ENCODE measurements at regions not wholly inside any gene's neighbourhood (a gene's known extent, or its start where the extent isn't known, plus 50 kb on each side); places are given as distances from the start of the nearest gene placed in this dataset.

- Histone ChIP-seq H3K9me3 (no peaks in the 10 kb centered on the region), H3K27me3 (no peaks in the 10 kb centered on the region), H3K4me1 (no peaks in the 10 kb centered on the region), H3K36me3 (no peaks in the 10 kb centered on the region), H3K27ac (no peak overlapping the region), H3K4me3 (no peak overlapping the region)
- no peak for TF ChIP-seq CTCF (IDR thresholded peaks at IDR 0.05)
- intact Hi-C loops (cut with DNase I): no loop called here
- ATAC-seq: no peak
- no peak for DNase-seq
These were observed 677.3 kb upstream of the RGMB start for GRCh38 chr5:98096155-98096554.

- no peak overlapping the region for H3K27ac ChIP-seq
- no peaks in the 10 kb centered on the region for H3K27me3 ChIP-seq
- no peak for TF ChIP-seq CTCF (IDR thresholded peaks at IDR 0.05)
- ATAC-seq (no peak), DNase-seq (no peak)
- H3K4me3 ChIP-seq: no peak overlapping the region
- intact Hi-C loops (cut with DNase I): no loop called here
- no peaks in the 10 kb centered on the region for H3K9me3 ChIP-seq
- no peaks in the 10 kb centered on the region for H3K36me3 ChIP-seq
- H3K4me1 ChIP-seq: no peaks in the 10 kb centered on the region
These were observed 673.9 kb upstream of the RGMB start for GRCh38 chr5:98099448-98100105.

- no peak for TF ChIP-seq CTCF (IDR thresholded peaks at IDR 0.05)
- intact Hi-C loops (cut with DNase I): no loop called here
- Histone ChIP-seq H3K9me3 (no peaks in the 10 kb centered on the region), H3K4me3 (no peak overlapping the region), H3K4me1 (no peaks in the 10 kb centered on the region), H3K27ac (no peak overlapping the region), H3K36me3 (no peaks in the 10 kb centered on the region), H3K27me3 (no peaks in the 10 kb centered on the region)
- DNase-seq (no peak), ATAC-seq (no peak)
These were observed 672.3 kb upstream of the RGMB start for GRCh38 chr5:98101131-98101530.

- Histone ChIP-seq H3K36me3 (no peaks in the 10 kb centered on the region), H3K27me3 (no peaks in the 10 kb centered on the region), H3K9me3 (no peaks in the 10 kb centered on the region), H3K27ac (no peak overlapping the region), H3K4me3 (no peak overlapping the region), H3K4me1 (no peaks in the 10 kb centered on the region)
- no peak for TF ChIP-seq CTCF (IDR thresholded peaks at IDR 0.05)
- ATAC-seq: no peak
- intact Hi-C loops (cut with DNase I): no loop called here
- DNase-seq: no peak
These were observed 670.5 kb upstream of the RGMB start for GRCh38 chr5:98102936-98103335.

GRCh38 chr5:98103807-98104206 is 669.7 kb upstream of the RGMB start:
- no peaks in the 10 kb centered on the region for H3K27me3 ChIP-seq
- no peak for DNase-seq
- no peaks in the 10 kb centered on the region for H3K9me3 ChIP-seq
- no peaks in the 10 kb centered on the region for H3K36me3 ChIP-seq
- no peak overlapping the region for H3K27ac ChIP-seq
- ATAC-seq: no peak
- no peak for TF ChIP-seq CTCF (IDR thresholded peaks at IDR 0.05)
- H3K4me3 ChIP-seq: no peak overlapping the region
- no peaks in the 10 kb centered on the region for H3K4me1 ChIP-seq
- intact Hi-C loops (cut with DNase I): no loop called here

All from upper lobe of right lung (tissue), 1 donor.